ENCODE measurements at regions not wholly inside any gene's neighbourhood (a gene's known extent, or its start where the extent isn't known, plus 50 kb on each side); places are given as distances from the start of the nearest gene placed in this dataset.
A peak's percentile ranks its signal among the peaks of the same experiment; 100 is the strongest.

DNA sequence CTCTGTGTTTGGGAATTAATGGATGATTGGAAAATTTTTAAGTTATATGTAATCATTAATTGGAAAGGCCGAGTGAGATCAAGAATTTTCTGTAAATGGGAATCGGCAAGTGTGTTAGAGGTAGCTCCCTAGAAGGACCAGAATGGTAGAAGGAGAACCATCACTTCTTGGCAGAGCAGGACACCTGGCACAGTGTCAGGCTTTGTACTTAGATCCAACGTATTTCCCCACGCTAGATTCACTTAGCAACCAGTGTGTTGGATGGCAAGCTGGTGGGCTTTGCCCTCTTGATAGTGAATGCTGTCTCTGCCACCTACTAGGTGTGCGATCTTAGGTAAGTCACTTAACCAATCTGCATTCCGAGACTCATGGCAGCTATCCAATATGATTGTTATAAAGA is 107.8 kb upstream of the ZNF438 start:
- no peak overlapping the region for H3K4me3 ChIP-seq (replicated peaks in 1 of 2; ENCODE audit: low read depth in 2 of 2, low read length in 2 of 2)
- TF ChIP-seq, protein P1, sequence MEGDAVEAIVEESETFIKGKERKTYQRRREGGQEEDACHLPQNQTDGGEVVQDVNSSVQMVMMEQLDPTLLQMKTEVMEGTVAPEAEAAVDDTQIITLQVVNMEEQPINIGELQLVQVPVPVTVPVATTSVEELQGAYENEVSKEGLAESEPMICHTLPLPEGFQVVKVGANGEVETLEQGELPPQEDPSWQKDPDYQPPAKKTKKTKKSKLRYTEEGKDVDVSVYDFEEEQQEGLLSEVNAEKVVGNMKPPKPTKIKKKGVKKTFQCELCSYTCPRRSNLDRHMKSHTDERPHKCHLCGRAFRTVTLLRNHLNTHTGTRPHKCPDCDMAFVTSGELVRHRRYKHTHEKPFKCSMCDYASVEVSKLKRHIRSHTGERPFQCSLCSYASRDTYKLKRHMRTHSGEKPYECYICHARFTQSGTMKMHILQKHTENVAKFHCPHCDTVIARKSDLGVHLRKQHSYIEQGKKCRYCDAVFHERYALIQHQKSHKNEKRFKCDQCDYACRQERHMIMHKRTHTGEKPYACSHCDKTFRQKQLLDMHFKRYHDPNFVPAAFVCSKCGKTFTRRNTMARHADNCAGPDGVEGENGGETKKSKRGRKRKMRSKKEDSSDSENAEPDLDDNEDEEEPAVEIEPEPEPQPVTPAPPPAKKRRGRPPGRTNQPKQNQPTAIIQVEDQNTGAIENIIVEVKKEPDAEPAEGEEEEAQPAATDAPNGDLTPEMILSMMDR (IDR thresholded peaks at IDR 0.05; ENCODE audit: low read depth, low read length) = no peak
- no peak for DNase-seq (ENCODE audit: low read depth in 2 of 2)

DNA sequence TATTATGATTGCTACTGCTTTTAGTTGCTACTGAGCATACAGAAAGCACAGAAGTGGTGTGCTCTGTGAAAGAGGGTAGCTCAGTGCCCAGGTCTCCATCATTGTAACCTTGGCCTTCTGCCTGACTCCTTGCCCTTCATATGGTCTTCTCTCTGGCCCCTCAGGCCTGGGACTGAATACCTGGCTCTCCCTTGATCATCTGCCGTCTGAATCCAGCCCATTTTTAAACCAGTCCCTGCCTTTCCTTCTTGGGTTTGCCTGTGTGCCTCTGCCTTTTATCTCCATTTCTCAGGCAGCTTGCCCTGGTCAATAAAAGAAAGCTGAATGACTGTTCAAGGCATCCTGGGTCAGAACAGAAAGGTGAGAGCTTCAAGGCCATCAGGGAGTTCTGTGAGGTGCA is 109.1 kb upstream of the ZNF438 start:
- TF ChIP-seq, protein P1 (IDR thresholded peaks at IDR 0.05; ENCODE audit: low read depth, low read length) = no peak
- no peak for DNase-seq (ENCODE audit: low read depth in 2 of 2)

DNA sequence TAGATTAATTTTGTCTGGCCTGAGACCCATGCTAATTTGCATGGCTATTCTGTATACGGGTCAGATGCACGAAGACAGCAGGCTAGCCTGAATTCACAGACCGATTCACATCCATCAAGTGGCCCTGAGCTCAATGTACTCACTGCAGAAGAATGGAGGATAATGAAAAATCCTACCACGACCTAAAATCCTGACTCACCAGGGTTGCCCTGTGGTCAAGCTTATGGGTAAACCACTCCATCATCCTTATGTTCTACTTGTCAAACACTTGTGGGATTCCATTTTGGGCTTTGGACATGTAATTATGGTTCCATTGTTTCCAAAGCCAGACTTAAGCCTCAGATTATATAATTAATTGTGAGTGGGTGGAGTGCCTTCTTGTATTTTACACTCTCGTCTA is 110.4 kb upstream of the ZNF438 start:
- H3K4me3 ChIP-seq (replicated peaks in 1 of 2; ENCODE audit: low read depth in 2 of 2, low read length in 2 of 2) = no peak overlapping the region
- DNase-seq (ENCODE audit: low read depth in 2 of 2) = peak; percentile 37 to 59
- TF ChIP-seq, protein P1 (IDR thresholded peaks at IDR 0.05; ENCODE audit: low read depth, low read length) = no peak

More for the DNA sequence above, 109.1 kb upstream of the ZNF438 start:
- no peak overlapping the region for H3K4me3 ChIP-seq (replicated peaks in 1 of 2; ENCODE audit: low read depth in 2 of 2, low read length in 2 of 2)

DNA sequence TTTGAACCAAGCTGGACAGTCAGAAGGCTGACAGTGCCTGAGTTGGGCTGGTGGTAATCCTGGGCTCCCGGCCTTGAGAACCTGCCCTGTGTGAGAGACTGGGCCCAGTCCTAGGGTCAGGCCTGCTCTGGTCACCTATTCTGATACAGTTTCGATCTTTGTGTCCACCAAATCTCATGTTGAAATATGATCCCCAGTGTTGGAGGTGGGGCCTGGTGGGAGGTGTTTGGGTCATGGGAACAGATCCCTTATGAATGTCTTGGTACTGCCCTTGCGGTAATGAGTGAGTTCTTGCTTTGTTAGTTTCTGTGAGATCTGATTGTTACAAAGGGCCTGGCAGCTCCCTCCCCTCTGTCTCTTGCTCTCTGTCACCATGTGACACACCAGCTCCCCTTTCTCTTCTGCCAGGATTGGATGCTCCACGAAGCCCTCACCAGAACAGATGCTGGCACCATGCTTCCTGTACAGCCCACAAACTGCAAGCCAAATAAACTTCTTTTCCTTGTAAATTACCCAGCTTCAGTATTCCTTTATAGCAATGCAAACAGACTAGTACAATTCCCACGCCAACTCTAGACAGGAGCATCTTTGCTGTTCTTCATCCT is 111.8 kb upstream of the ZNF438 start:
- no peak for DNase-seq (ENCODE audit: low read depth in 2 of 2)
- TF ChIP-seq, protein P1 (IDR thresholded peaks at IDR 0.05; ENCODE audit: low read depth, low read length) = no peak
- no peak overlapping the region for H3K4me3 ChIP-seq (replicated peaks in 1 of 2; ENCODE audit: low read depth in 2 of 2, low read length in 2 of 2)

DNA sequence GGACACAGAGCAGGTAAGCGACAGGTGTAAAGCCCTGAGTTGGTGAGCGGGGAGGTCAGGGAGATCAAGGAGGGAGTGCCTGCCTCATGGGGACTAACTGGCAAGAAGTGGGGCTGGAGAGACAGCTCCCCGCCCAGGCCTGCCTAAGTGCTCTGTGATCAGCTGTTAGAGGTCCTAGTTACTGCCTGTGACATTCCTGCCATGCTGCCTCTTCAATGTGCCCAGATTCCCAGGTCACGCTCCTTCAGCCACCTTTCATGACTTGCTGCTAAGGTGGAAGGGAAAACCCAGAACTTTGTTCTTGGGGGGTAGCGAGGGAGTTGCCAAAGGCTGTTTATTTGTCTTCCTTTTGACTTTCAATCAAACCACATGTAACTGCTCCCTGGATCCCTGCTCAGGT is 114.3 kb upstream of the ZNF438 start:
- no peak overlapping the region for H3K4me3 ChIP-seq (replicated peaks in 1 of 2; ENCODE audit: low read depth in 2 of 2, low read length in 2 of 2)
- no peak for DNase-seq (ENCODE audit: low read depth in 2 of 2)
- TF ChIP-seq, protein P1 (IDR thresholded peaks at IDR 0.05; ENCODE audit: low read depth, low read length) = no peak

DNA sequence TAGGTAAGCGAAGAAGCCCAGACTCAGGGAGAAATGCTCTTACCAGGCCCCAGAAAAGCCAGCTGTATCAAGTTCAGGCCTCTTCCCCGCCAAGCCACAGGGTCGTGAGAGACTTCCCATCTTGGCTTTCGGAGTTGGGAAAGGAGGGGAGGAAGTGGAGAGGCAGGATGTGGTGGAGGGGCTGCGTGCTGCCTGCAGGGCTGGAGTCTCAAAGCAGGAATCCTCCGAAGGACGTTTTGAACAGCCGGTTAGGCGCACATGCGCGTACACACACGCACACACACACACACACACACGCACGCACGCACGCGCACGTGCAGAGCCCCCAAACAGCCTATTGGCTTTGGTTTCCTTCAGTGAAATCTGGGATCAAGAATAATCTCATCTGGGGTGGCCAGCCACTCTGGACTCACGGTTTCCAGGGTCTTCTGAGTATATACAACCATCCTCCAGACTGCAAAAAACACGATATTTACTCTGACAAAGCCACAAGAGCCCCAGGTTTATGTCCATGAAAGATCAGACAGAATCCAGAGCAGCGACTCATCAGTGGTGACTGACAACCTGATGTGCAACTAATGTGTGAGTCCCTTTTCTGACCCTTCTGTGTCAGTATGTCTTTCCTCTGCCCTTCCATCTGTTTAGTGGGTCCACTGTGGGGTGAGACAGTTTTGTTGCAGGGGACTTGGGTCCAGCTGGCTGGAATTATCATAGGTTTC is 115.0 kb upstream of the ZNF438 start:
- no peak overlapping the region for H3K4me3 ChIP-seq (replicated peaks in 1 of 2; ENCODE audit: low read depth in 2 of 2, low read length in 2 of 2)
- peak; percentile 81 for DNase-seq (ENCODE audit: low read depth in 2 of 2)
- TF ChIP-seq, protein P1 (IDR thresholded peaks at IDR 0.05; ENCODE audit: low read depth, low read length) = no peak
